ACC112 (cell line): ENCODE measurements at regions not wholly inside any gene's neighbourhood (a gene's known extent, or its start where the extent isn't known, plus 50 kb on each side); places are given as distances from the start of the nearest gene placed in this dataset.

Experiments used
- H2AFZ ChIP-seq: fragments of 200-600 bp; sonication (generic); one replicate; pipeline ENCODE4 v1.6.0; 2017; ENCODE audit warnings: antibody characterized with exemption, low read length; ENCODE audit not compliant: unreplicated experiment
- H3K27ac ChIP-seq: fragments of 200-600 bp; sonication (generic); 2 replicates; pipeline ENCODE4 v1.5.1; 2014; ENCODE audit warnings: low read depth, mild to moderate bottlenecking, antibody characterized with exemption, low read length, moderate library complexity
- H3K27me3 ChIP-seq: fragments of 200-600 bp; sonication (generic); 2 replicates; pipeline ENCODE4 v1.6.1; 2014; ENCODE audit warnings: mild to moderate bottlenecking, antibody characterized with exemption, low read length, moderate library complexity, mixed read lengths; ENCODE audit not compliant: insufficient read depth
- H3K36me3 ChIP-seq: fragments of 200-600 bp; sonication (generic); 2 replicates; pipeline ENCODE4 v1.6.1; 2016; ENCODE audit warnings: mild to moderate bottlenecking, antibody characterized with exemption, low read length, moderate library complexity, mixed read lengths; ENCODE audit not compliant: insufficient read depth
- H3K4me1 ChIP-seq: fragments of 200-600 bp; sonication (generic); one replicate; pipeline ENCODE4 v1.6.1; 2016; ENCODE audit warnings: low read length, mixed read lengths; ENCODE audit not compliant: insufficient read depth, unreplicated experiment, control insufficient read depth
- H3K4me3 ChIP-seq: fragments of 200-600 bp; sonication (generic); 2 replicates; pipeline ENCODE4 v1.5.1; 2014; ENCODE audit warnings: mild to moderate bottlenecking, low read depth, low read length
- H3K79me2 ChIP-seq: fragments of 200-600 bp; sonication (generic); one replicate; pipeline ENCODE4 v1.6.0; 2016; ENCODE audit warnings: low read length; ENCODE audit not compliant: control insufficient read depth, unreplicated experiment, insufficient read depth

DNA sequence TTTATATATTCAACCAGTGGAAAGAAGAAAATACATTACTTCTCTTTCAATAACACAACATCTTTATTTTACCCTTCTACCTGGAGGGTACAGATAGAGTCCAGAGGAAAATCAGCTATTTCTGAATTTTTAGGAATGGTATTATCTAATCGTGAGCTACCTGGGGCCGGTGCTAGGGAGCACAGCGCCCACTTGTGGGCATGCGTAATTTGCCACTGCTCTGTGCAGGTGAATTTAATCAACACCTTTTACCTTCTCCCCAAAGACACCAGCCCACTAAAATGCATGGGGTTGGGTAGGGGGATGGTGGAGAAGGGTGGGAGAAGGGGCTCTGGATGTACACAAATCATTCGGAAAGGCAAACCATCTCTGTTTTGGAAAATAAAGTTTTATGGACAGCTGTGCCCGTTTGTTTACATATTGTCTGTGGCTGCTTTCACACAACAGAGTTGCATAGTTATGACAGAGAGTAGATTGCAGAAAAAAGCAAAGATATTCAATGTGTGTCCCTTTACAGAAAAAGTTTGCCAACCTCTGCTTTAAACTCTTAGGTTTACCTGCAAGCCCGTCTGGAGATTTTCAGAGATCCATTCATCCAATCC, 51.5 kb upstream of the DCC start:
- Histone ChIP-seq H2AFZ (no peak overlapping the region), H3K4me3 (no peak overlapping the region), H3K4me1 (no peaks in the 10 kb centered on the region), H3K79me2 (no peaks in the 10 kb centered on the region), H3K27me3 (no peaks in the 10 kb centered on the region), H3K27ac (no peak overlapping the region), H3K36me3 (no peaks in the 10 kb centered on the region)

DNA sequence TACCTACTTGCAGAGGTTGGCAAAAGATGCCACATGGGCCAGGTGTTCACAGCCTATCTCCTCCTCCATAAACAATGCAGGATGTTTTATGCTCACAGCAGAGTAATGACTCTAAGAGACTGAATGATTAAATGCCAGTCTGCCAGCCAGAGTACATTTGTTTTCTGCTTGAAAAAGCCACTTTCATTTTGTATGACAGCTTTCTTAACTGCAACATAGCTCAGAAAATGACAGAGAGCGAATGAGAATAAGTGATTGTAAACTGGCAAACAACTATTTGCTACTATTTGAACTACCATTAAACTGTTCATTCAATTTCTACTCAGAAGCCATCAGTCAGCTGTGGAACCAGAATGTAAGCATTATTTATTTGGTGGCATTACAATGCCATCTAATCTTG, 50.6 kb upstream of the DCC start:
- Histone ChIP-seq H3K4me3 (no peak overlapping the region), H2AFZ (no peak overlapping the region), H3K27ac (no peak overlapping the region), H3K4me1 (no peaks in the 10 kb centered on the region), H3K79me2 (no peaks in the 10 kb centered on the region), H3K27me3 (no peaks in the 10 kb centered on the region), H3K36me3 (no peaks in the 10 kb centered on the region)
